ENCODE measurements at regions not wholly inside any gene's neighbourhood (a gene's known extent, or its start where the extent isn't known, plus 50 kb on each side); places are given as distances from the start of the nearest gene placed in this dataset.
"Not testable (repeated sequence)": the region's sequence is repeated elsewhere in the genome, so short reads cannot be mapped to it uniquely, and the experiment has no call there.

- DNase-seq, result no peak
These were observed 597.1 kb upstream of the B3GAT1 start for GRCh38 chr11:135009125-135009524.

GRCh38 chr11:135008412-135008811 is 596.4 kb upstream of the B3GAT1 start:
- DNase-seq, result no peak

- DNase-seq, result no peak
These were observed 596.0 kb upstream of the B3GAT1 start for GRCh38 chr11:135008001-135008405.

- no peak for DNase-seq
These were observed 594.8 kb upstream of the B3GAT1 start for GRCh38 chr11:135006800-135007199.

GRCh38 chr11:135004495-135004894 is 592.5 kb upstream of the B3GAT1 start:
- DNase-seq, result no peak

- DNase-seq, result no peak
These were observed 590.2 kb upstream of the B3GAT1 start for GRCh38 chr11:135002236-135002635.

GRCh38 chr11:135001581-135001980 is 589.5 kb upstream of the B3GAT1 start:
- DNase-seq, result no peak

GRCh38 chr11:135001065-135001464 is 589.0 kb upstream of the B3GAT1 start:
- not testable (repeated sequence) for DNase-seq

- no peak for DNase-seq
These were observed 587.5 kb upstream of the B3GAT1 start for GRCh38 chr11:134999590-134999989.

- DNase-seq, result no peak
These were observed 585.7 kb upstream of the B3GAT1 start for GRCh38 chr11:134997652-134998320.

GRCh38 chr11:134995741-134996140 is 583.7 kb upstream of the B3GAT1 start:
- DNase-seq, result no peak

GRCh38 chr11:134994431-134994830 is 582.4 kb upstream of the B3GAT1 start:
- no peak for DNase-seq

- no peak for DNase-seq
These were observed 581.7 kb upstream of the B3GAT1 start for GRCh38 chr11:134993691-134994243.

GRCh38 chr11:134992981-134993380 is 580.9 kb upstream of the B3GAT1 start:
- DNase-seq, result no peak

- no peak for DNase-seq
These were observed 576.5 kb upstream of the B3GAT1 start for GRCh38 chr11:134988495-134988894.

GRCh38 chr11:134987822-134988221 is 575.8 kb upstream of the B3GAT1 start:
- no peak for DNase-seq

- no peak for DNase-seq
These were observed 575.3 kb upstream of the B3GAT1 start for GRCh38 chr11:134987223-134987768.

- DNase-seq, result no peak
These were observed 572.4 kb upstream of the B3GAT1 start for GRCh38 chr11:134984421-134984820.

GRCh38 chr11:134982432-134982831 is 570.4 kb upstream of the B3GAT1 start:
- not testable (repeated sequence) for DNase-seq

GRCh38 chr11:134981835-134982234 is 569.8 kb upstream of the B3GAT1 start:
- DNase-seq, result no peak

- no peak for DNase-seq
These were observed 569.0 kb upstream of the B3GAT1 start for GRCh38 chr11:134980819-134981710.

- DNase-seq, result not testable (repeated sequence)
These were observed 567.0 kb upstream of the B3GAT1 start for GRCh38 chr11:134979089-134979457.

- DNase-seq, result no peak
These were observed 566.5 kb upstream of the B3GAT1 start for GRCh38 chr11:134978388-134979088.

All from activated CD4-positive, alpha-beta T cell treated with anti-CD3 and anti-CD28 coated beads for 1 hour (primary cell).